Dedifferentiated amniotic fluid mesenchymal stem cell (primary cell): ENCODE measurements at regions not wholly inside any gene's neighbourhood (a gene's known extent, or its start where the extent isn't known, plus 50 kb on each side); places are given as distances from the start of the nearest gene placed in this dataset.

Experiments used
- DNase-seq: peaks from one replicate; pipeline ENCODE4 v3.0.0-alpha.2; 2016; ENCODE audit errors: extremely low spot score

- no peak for DNase-seq
These were observed 277.1 kb downstream of the XXYLT1 start for GRCh38 chr3:194993896-194994295.

GRCh38 chr3:194994551-194994981 lies 276.4 kb downstream of the XXYLT1 start:
- no peak for DNase-seq

GRCh38 chr3:194995334-194995733 lies 275.6 kb downstream of the XXYLT1 start:
- no peak for DNase-seq

GRCh38 chr3:194995922-194996321 lies 275.0 kb downstream of the XXYLT1 start:
- DNase-seq: no peak

GRCh38 chr3:194996746-194997145 lies 274.2 kb downstream of the XXYLT1 start:
- DNase-seq: no peak

GRCh38 chr3:194998417-194998816 lies 272.5 kb downstream of the XXYLT1 start:
- no peak for DNase-seq

- DNase-seq: no peak
These were observed 272.0 kb downstream of the XXYLT1 start for GRCh38 chr3:194998948-194999347.

GRCh38 chr3:194999491-194999890 lies 271.5 kb downstream of the XXYLT1 start:
- DNase-seq: no peak

GRCh38 chr3:195001261-195001660 lies 269.7 kb downstream of the XXYLT1 start:
- DNase-seq: no peak

- DNase-seq: no peak
These were observed 268.7 kb downstream of the XXYLT1 start for GRCh38 chr3:195001961-195002861.

- DNase-seq: peak; percentile 31
These were observed 267.7 kb downstream of the XXYLT1 start for GRCh38 chr3:195003006-195003892.

- no peak for DNase-seq
These were observed 267.1 kb downstream of the XXYLT1 start for GRCh38 chr3:195003893-195004289.

- DNase-seq: no peak
These were observed 266.3 kb downstream of the XXYLT1 start for GRCh38 chr3:195004512-195005250.

GRCh38 chr3:195005251-195005620 lies 265.7 kb downstream of the XXYLT1 start:
- DNase-seq: no peak

GRCh38 chr3:195005759-195006510 lies 265.0 kb downstream of the XXYLT1 start:
- no peak for DNase-seq

GRCh38 chr3:195007151-195007550 lies 263.8 kb downstream of the XXYLT1 start:
- no peak for DNase-seq

GRCh38 chr3:195007766-195008165 lies 263.2 kb downstream of the XXYLT1 start:
- no peak for DNase-seq

- DNase-seq: no peak
These were observed 262.1 kb downstream of the XXYLT1 start for GRCh38 chr3:195008816-195009215.

- DNase-seq: no peak
These were observed 261.3 kb downstream of the XXYLT1 start for GRCh38 chr3:195009616-195010015.

- DNase-seq: no peak
These were observed 260.3 kb downstream of the XXYLT1 start for GRCh38 chr3:195010551-195011100.
